H54 (cell line): ENCODE measurements at regions not wholly inside any gene's neighbourhood (a gene's known extent, or its start where the extent isn't known, plus 50 kb on each side); places are given as distances from the start of the nearest gene placed in this dataset.
A peak's percentile ranks its signal among the peaks of the same experiment; 100 is the strongest.
"Not testable (repeated sequence)": the region's sequence is repeated elsewhere in the genome, so short reads cannot be mapped to it uniquely, and the experiment has no call there.

ENCODE experiments used
- DNase-seq: peaks from one replicate; pipeline ENCODE4 v3.0.0; 2011; ENCODE audit warnings: low spot score, mixed read lengths; ENCODE audit not compliant: insufficient read length
- FAIRE-seq: peaks from 3 replicates; lab custom pipeline; 2011; peaks lifted over from hg19 to GRCh38; lab: Jason Lieb, UNC
- POLR2A ChIP-seq: IDR thresholded peaks from 2 replicates; pipeline ENCODE4 v1.6.1; 2011; ENCODE audit warnings: low read depth, mild to moderate bottlenecking, low read length

- FAIRE-seq (no peak), DNase-seq (no peak)
These were observed 115.6 kb upstream of the METAP2 start for GRCh38 chr12:95358111-95359083.

DNA sequence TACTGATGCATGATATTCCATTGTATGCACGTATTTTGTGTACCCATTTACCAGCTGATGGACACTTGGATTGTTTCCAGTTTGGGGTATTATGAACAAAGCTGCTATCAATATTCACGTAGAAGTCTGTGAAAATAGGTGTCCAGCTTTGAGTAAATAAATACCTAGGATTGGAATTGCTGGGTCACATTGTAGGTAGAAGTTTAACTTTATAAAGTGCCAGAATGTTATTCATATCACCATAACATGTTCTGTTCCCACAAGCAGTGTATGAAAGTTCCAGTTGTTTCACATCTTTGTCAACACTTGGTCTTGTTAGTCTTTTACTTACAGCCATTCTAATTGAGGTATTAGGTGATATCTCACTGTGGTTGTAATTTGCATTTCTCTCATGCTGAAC is 108.0 kb upstream of the METAP2 start:
- no peak for FAIRE-seq
- TF ChIP-seq POLR2A: no peak

More at GRCh38 chr12:95358111-95359083, 115.6 kb upstream of the METAP2 start:
- TF ChIP-seq POLR2A: no peak

DNA sequence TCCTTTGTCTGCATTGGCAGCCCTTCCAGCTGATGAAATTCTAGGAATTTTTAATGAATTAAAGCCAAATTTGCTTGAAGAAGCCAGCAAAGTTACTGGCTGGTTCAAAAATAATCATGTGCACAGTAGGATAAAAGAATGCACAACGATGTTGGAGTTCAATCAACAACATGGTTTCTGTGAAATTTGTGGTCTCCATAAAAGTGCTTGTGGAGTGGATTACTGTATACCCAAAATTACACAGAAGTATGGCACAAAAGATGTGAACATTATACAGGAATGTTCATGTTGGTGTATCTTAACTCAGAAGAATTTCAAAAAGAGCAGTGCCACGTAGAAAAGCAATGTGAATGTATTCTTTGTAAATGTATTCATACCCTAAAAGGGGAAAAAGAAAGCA is 105.0 kb upstream of the METAP2 start:
- peak; percentile 20 for FAIRE-seq
- TF ChIP-seq POLR2A: no peak
- DNase-seq: no peak

More for the DNA sequence above, 108.0 kb upstream of the METAP2 start:
- DNase-seq: no peak

- TF ChIP-seq POLR2A: no peak
- no peak for DNase-seq
- no peak for FAIRE-seq
These were observed 102.4 kb upstream of the METAP2 start for GRCh38 chr12:95371571-95371970.

- not testable (repeated sequence) for FAIRE-seq, DNase-seq
These were observed 94.5 kb upstream of the METAP2 start for GRCh38 chr12:95379481-95379880.

DNA sequence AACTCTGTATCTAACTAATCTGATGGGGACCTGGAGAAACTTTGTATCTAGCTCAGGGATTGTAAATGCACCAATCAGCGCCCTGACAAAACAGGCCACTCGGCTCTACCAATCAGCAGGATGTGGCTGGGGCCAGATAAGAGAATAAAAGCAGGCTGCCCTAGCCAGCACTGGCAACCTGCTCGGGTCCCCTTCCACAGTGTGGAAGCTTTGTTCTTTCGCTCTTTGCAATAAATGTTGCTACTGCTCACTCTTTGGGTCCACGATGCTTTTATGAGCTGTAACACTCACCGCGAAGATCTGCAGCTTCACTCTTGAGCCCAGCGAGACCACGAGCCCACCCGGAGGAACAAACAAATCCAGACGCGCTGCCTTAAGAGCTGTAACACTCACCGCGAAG is 93.6 kb upstream of the METAP2 start:
- DNase-seq, FAIRE-seq: not testable (repeated sequence)

DNA sequence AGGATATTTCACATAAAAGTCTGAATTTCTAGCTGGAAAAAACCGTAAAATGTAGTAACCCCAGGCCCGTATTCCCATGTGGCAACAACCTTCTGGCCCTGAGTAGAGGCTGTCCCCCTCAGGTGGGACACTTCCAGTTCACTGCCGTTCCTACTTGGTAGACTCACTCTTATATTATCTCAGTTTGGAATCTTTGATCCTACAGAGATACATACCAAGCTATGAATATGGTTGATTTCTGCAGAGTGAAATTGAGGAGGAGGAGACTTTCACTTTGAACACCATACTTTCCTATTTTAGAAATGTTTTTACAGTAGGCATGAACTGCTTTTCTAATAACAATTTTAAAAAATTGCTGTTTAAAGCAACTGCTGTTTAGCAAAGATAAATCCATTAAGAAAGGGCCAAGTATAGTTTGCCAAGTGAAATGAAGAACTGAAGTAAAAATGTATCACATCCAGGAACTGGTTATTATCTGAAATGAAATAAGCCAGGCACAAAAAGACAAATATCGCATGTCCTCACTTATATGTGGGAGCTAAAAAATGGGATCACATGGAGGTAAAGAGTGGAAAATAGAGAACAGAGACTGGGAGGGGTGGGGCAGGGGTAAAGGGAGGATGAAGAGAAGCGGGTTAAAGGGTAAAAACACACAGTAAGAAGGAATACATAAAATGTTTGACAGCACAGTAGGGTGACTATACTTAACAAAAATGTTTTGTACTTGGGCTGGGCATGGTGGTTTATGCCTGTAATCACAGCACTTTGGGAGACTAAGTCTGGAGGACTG is 92.8 kb upstream of the METAP2 start:
- peak; percentile 69 for FAIRE-seq
- no peak for TF ChIP-seq POLR2A
- DNase-seq: no peak

- not testable (repeated sequence) for DNase-seq, FAIRE-seq
These were observed 90.0 kb upstream of the METAP2 start for GRCh38 chr12:95383920-95384319.

GRCh38 chr12:95384785-95385184 is 89.2 kb upstream of the METAP2 start:
- no peak for FAIRE-seq
- no peak for TF ChIP-seq POLR2A
- DNase-seq: no peak

GRCh38 chr12:95385246-95386035 is 88.5 kb upstream of the METAP2 start:
- no peak for FAIRE-seq
- TF ChIP-seq POLR2A: no peak
- DNase-seq: no peak

DNA sequence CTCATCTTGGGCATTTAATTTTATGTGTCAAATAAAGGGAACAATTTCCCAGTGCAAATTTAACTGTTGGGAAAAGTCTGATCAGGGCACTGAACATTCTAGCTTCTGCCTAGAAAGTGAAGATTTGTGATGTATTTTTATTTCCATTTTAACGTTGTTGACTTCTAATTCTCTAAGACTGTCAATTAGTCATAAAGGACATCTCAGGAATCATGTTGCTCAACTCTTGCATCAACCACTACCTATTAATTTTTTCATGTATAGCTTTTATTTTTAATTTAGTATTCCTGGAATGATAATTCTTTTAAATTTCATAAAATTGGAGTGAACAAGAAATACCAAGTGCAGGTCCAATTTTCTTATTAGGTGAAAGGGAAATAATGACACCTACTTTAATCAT is 87.9 kb upstream of the METAP2 start:
- DNase-seq (no peak), FAIRE-seq (no peak)
- TF ChIP-seq POLR2A: no peak

- DNase-seq, FAIRE-seq: not testable (repeated sequence)
These were observed 85.7 kb upstream of the METAP2 start for GRCh38 chr12:95388260-95388659.

DNA sequence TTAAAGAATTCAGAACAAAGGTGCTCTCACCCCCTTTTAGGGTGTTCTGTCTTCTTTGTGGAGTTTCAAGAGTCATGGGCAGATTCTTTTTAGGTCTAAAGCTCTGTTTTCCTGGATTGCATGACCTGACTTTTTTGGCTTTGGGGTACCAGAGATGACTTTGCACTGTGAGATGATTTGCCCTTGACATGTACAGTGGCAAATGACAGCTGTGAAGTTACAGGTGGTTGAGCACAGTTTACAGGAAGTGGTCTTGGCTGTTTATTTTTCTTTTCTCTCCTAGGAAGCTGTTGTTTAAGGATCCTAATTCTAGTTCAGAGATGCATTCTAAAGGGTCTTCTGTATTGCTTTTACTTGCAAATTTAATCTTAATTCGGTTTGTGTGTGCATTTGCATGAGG is 83.8 kb upstream of the METAP2 start:
- FAIRE-seq: no peak
- DNase-seq: no peak

DNA sequence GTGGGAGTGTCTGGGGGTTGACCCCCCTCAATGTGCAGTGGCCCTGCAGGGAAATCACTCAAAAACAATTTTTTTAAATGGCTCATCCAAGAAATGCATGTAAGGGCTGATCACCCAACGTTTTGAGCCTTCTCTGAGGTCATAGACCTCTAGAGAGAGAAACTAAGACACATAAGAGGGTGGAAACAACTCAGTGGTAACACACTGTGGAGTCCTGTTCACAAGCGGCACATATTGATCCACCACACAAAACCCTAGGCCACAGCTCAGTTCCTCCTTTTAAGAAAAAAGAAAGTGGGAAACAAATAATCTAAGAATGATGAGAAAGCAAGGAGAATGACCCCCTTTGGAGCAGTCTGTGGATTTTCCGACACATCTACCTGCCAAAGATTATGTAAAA is 83.0 kb upstream of the METAP2 start:
- FAIRE-seq (no peak), DNase-seq (no peak)
- TF ChIP-seq POLR2A: no peak

More for the DNA sequence above, 83.8 kb upstream of the METAP2 start:
- TF ChIP-seq POLR2A: no peak
